Left lung (tissue), 4 donors: ENCODE measurements at regions not wholly inside any gene's neighbourhood (a gene's known extent, or its start where the extent isn't known, plus 50 kb on each side); places are given as distances from the start of the nearest gene placed in this dataset.

Source experiments
- ATAC-seq: fragments of 200-7000 bp; cut with Tn5 transposase; one replicate; pipeline ENCODE4 v1.9.1; 2020; ENCODE audit warnings: moderate library complexity
- DNase-seq, 4 donors: peaks; one replicate each; pipeline ENCODE4 v3.0.0-alpha.2; 2013 to 2020
- H3K27ac ChIP-seq, 2 donors: fragments of 200-600 bp; sonication (generic) in 1 of 2; one replicate each; pipeline versions ENCODE4 v1.5.0 to v1.8.0; 2020 to 2021
- H3K27me3 ChIP-seq, 2 donors: fragments of 200-600 bp; sonication (generic) in 1 of 2; one replicate each; pipeline versions ENCODE4 v1.5.0 to v1.8.0; 2020 to 2021
- H3K36me3 ChIP-seq, 2 donors: fragments of 200-600 bp; sonication (generic) in 1 of 2; one replicate each; pipeline versions ENCODE4 v1.5.0 to v1.8.0; 2020 to 2021
- H3K4me1 ChIP-seq, 2 donors: fragments of 200-600 bp; one replicate each; pipeline ENCODE4 v1.8.0; 2021
- H3K4me3 ChIP-seq, 2 donors: fragments of 200-600 bp; sonication (generic) in 1 of 2; one replicate each; pipeline versions ENCODE4 v1.5.0 to v1.8.0; 2020 to 2021; ENCODE audit warnings: mild to moderate bottlenecking in 1 of 2
- H3K9me3 ChIP-seq, 2 donors: fragments of 200-600 bp; sonication (generic) in 1 of 2; one replicate each; pipeline versions ENCODE4 v1.5.0 to v1.8.0; 2020 to 2021
- intact Hi-C, 2 donors: fragments of 100-400 bp; cut with DNase I; formaldehyde crosslinking; loops; one replicate each; pipeline versions ENCODE4 v1.11.2 to v1.14.2; 2022
- TF ChIP-seq, protein P1 (sequence below), 2 donors: fragments of 200-600 bp; sonication (generic) in 1 of 2; IDR thresholded peaks; one replicate each; pipeline versions ENCODE4 v1.5.0 to v1.8.0; 2021; ENCODE audit warnings: antibody characterized with exemption in 2 of 2
- donor health status: DM: no; HTN: yes; CAD: no.
- donor health status: DM: no; HTN: no; CAD: no.

DNA sequence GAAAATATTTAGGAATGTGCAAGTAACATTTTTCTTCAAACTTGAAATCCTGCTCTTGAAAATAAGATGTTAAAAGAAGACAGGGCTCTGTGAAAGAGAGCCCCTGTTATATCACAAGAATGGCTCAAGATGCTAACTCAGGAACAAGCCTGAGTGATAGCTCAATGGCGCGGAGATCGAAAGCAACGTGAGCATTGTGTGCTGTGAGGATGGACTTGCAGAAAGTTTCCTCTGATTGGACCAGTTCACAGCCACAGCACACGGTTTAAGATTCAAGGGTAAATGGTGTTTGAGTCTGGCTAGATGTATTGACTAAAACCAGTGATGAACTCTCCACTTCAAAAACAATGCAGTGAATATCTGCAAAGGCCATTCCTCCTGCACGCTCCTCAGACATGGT, 2387.0 kb downstream of the MAT2B start:
- no peak for ATAC-seq
- Histone ChIP-seq H3K4me3 (no peak overlapping the region), H3K27ac (no peak overlapping the region), H3K36me3 (no peaks in the 10 kb centered on the region), H3K27me3 (no peaks in the 10 kb centered on the region), H3K9me3 (peaks cover 0 to 4% of the 10 kb centered on the region in 2 donors), H3K4me1 (no peaks in the 10 kb centered on the region)
- no peak for DNase-seq
- TF ChIP-seq, protein P1, sequence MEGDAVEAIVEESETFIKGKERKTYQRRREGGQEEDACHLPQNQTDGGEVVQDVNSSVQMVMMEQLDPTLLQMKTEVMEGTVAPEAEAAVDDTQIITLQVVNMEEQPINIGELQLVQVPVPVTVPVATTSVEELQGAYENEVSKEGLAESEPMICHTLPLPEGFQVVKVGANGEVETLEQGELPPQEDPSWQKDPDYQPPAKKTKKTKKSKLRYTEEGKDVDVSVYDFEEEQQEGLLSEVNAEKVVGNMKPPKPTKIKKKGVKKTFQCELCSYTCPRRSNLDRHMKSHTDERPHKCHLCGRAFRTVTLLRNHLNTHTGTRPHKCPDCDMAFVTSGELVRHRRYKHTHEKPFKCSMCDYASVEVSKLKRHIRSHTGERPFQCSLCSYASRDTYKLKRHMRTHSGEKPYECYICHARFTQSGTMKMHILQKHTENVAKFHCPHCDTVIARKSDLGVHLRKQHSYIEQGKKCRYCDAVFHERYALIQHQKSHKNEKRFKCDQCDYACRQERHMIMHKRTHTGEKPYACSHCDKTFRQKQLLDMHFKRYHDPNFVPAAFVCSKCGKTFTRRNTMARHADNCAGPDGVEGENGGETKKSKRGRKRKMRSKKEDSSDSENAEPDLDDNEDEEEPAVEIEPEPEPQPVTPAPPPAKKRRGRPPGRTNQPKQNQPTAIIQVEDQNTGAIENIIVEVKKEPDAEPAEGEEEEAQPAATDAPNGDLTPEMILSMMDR (IDR thresholded peaks at IDR 0.05): no peak
- intact Hi-C loops: no loop called here

DNA sequence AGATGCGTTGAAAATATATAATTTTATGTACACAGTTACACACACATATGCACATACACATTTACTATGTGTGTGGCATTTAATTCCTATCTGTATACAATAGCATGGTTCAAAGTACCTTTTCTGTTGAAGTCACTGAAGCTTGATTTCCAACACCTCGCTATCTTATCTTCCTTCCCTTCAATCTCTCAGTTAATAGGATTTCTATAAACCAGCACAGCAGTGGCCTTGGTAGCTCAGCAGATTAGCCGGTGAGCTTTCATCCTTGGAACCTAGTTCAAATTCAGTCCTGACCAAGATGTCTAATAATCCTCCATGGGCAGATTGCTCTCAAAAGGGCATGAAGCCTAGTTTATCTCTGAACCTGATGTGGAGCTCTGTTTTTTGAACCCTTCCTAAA, 2389.5 kb downstream of the MAT2B start:
- no peaks in the 10 kb centered on the region for H3K4me1 ChIP-seq
- ATAC-seq: no peak
- H3K4me3 ChIP-seq: no peak overlapping the region
- DNase-seq: no peak
- TF ChIP-seq, protein P1 (IDR thresholded peaks at IDR 0.05): no peak
- peaks cover 0 to 4% of the 10 kb centered on the region in 2 donors for H3K9me3 ChIP-seq
- H3K27ac ChIP-seq: no peak overlapping the region
- intact Hi-C loops: no loop called here
- H3K36me3 ChIP-seq: no peaks in the 10 kb centered on the region
- H3K27me3 ChIP-seq: no peaks in the 10 kb centered on the region

DNA sequence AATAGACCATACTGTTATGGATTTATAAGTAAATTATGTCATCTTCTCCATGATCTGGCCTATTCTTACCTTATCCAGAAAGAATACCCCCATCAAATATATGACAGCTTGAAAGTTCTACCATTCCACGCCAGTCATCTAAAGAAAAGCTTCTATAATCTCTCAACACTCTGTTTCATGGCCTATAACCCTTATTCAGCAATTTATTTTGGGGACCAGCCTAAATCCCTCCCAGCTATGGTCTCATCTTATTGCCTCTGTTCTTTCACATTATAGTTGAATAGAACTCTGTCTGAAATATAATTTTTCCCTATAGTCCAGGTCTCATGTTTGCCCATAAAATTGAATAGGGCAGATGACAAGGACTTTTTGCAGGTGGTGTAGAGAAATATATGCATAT, 2387.6 kb upstream of the WWC1 start:
- H3K4me1 ChIP-seq: no peaks in the 10 kb centered on the region
- no peak overlapping the region for H3K27ac ChIP-seq
- H3K27me3 ChIP-seq: no peaks in the 10 kb centered on the region
- peaks cover 0 to 6% of the 10 kb centered on the region in 2 donors for H3K9me3 ChIP-seq
- no peaks in the 10 kb centered on the region for H3K36me3 ChIP-seq
- intact Hi-C loops: no loop called here
- no peak for ATAC-seq
- TF ChIP-seq, protein P1 (IDR thresholded peaks at IDR 0.05): no peak
- DNase-seq: no peak
- no peak overlapping the region for H3K4me3 ChIP-seq

DNA sequence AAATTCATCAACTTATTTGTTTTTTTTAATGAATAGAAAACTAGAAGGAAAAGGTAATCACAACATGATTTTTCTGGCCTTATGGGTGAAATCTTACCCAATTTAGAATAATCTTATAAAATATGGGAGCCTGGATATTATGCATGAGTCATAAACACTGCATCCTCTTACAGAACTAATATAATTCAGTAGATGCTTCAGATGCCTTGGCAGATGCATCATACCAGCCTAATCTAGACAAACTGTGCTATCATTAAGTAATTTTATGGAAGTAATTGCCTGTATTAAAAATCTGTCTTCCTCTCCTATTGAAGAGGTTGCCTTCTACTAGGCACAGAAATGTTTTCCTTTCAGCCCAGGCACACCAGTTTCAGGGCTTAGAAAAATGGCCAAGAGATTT, 2384.6 kb upstream of the WWC1 start:
- H3K36me3 ChIP-seq: no peaks in the 10 kb centered on the region
- peaks cover 0 to 20% of the 10 kb centered on the region in 2 donors for H3K9me3 ChIP-seq
- no peak for ATAC-seq
- intact Hi-C loops: no loop called here
- H3K4me1 ChIP-seq: no peaks in the 10 kb centered on the region
- TF ChIP-seq, protein P1 (IDR thresholded peaks at IDR 0.05): no peak
- no peak overlapping the region for H3K4me3 ChIP-seq
- DNase-seq: no peak
- no peak overlapping the region for H3K27ac ChIP-seq
- no peaks in the 10 kb centered on the region for H3K27me3 ChIP-seq

DNA sequence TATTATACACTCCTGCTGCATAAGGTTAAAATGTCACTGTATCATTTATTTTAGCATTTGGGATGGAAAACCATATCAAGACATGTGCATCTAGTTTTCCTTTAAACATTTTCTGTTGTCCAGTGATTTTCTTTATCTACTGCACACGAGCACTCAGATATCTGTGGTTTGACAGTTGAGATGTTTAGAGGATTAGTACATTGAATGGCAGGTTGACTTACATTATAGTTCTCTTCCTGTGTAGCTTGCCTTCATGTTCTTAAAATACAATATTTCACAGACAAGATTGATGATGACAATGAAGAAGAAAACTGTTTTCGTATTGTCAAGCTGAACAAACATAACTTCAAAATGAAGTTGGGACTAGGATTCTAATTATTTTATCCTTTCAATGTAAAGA, 2378.4 kb upstream of the WWC1 start:
- TF ChIP-seq, protein P1 (IDR thresholded peaks at IDR 0.05): no peak
- Histone ChIP-seq H3K4me1 (no peaks in the 10 kb centered on the region), H3K27ac (no peak overlapping the region), H3K4me3 (no peak overlapping the region), H3K36me3 (no peaks in the 10 kb centered on the region), H3K9me3 (peaks cover 0 to 20% of the 10 kb centered on the region in 2 donors), H3K27me3 (no peaks in the 10 kb centered on the region)
- DNase-seq (no peak), ATAC-seq (no peak)
- intact Hi-C loops: no loop called here
